Adipocyte (in vitro differentiated cells): ENCODE measurements at regions not wholly inside any gene's neighbourhood (a gene's known extent, or its start where the extent isn't known, plus 50 kb on each side); places are given as distances from the start of the nearest gene placed in this dataset.
A peak's percentile ranks its signal among the peaks of the same experiment; 100 is the strongest.

Experiments used
- DNase-seq: peaks from one replicate; pipeline ENCODE4 v3.0.0-alpha.2; 2015; ENCODE audit warnings: low read depth
- H3K27me3 ChIP-seq: replicated peaks from 2 replicates; pipeline ENCODE4 v1.7.0; 2013; ENCODE audit warnings: mild to moderate bottlenecking, low read length, moderate library complexity; ENCODE audit not compliant: control insufficient read depth, insufficient read depth
- H3K36me3 ChIP-seq: 2 replicates; pipeline ENCODE4 v1.7.0; 2013; ENCODE audit warnings: low read length, mild to moderate bottlenecking, moderate library complexity; ENCODE audit not compliant: control insufficient read depth, insufficient read depth, severe bottlenecking
- H3K4me1 ChIP-seq: 2 replicates; pipeline ENCODE4 v1.7.0; 2013; ENCODE audit warnings: mild to moderate bottlenecking, low read length, moderate library complexity; ENCODE audit not compliant: control insufficient read depth, insufficient read depth
- H3K4me3 ChIP-seq: 2 replicates; pipeline ENCODE4 v1.7.0; 2013; ENCODE audit warnings: mild to moderate bottlenecking, low read length, moderate library complexity
- H3K9ac ChIP-seq: 2 replicates; pipeline ENCODE4 v1.7.0; 2013; ENCODE audit warnings: mild to moderate bottlenecking, low read length, moderate library complexity
- H3K9me3 ChIP-seq: 2 replicates; pipeline ENCODE4 v1.7.0; 2013; ENCODE audit warnings: mild to moderate bottlenecking, low read length, moderate library complexity; ENCODE audit not compliant: control insufficient read depth

DNA sequence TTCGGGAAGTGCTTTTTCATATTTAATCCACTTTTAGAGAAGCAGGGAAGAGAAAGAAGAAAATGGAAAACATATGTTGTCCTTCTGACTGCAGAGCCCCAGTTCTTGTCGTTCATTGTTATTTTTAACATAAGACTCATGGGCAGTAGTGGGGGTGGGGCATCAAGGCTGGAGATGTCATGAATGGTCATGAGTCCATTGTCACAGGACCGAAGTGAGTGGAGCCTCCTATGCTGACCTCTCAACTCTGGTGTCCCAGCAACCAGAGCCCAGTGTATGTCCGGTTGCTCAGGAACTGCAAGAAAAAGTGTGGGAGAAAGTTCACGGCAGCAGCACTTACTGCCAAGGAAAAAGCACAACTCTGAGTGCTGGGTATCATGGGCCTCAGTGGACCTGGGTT is 108.6 kb downstream of the BANF2 start:
- DNase-seq, result peak; percentile 75
- Histone ChIP-seq H3K4me3 (no peak overlapping the region), H3K4me1 (peaks cover 47% of the 10 kb centered on the region), H3K9me3 (no peaks in the 10 kb centered on the region), H3K36me3 (no peaks in the 10 kb centered on the region), H3K9ac (peak overlapping the region; percentile 63), H3K27me3 (no peaks in the 10 kb centered on the region)

GRCh38 chr20:17807651-17808050 is 107.9 kb downstream of the BANF2 start:
- Histone ChIP-seq H3K9me3 (no peaks in the 10 kb centered on the region), H3K4me1 (peaks cover 54% of the 10 kb centered on the region), H3K36me3 (no peaks in the 10 kb centered on the region), H3K9ac (peak overlapping the region; percentile 87), H3K27me3 (no peaks in the 10 kb centered on the region), H3K4me3 (no peak overlapping the region)
- DNase-seq, result peak; percentile 50

DNA sequence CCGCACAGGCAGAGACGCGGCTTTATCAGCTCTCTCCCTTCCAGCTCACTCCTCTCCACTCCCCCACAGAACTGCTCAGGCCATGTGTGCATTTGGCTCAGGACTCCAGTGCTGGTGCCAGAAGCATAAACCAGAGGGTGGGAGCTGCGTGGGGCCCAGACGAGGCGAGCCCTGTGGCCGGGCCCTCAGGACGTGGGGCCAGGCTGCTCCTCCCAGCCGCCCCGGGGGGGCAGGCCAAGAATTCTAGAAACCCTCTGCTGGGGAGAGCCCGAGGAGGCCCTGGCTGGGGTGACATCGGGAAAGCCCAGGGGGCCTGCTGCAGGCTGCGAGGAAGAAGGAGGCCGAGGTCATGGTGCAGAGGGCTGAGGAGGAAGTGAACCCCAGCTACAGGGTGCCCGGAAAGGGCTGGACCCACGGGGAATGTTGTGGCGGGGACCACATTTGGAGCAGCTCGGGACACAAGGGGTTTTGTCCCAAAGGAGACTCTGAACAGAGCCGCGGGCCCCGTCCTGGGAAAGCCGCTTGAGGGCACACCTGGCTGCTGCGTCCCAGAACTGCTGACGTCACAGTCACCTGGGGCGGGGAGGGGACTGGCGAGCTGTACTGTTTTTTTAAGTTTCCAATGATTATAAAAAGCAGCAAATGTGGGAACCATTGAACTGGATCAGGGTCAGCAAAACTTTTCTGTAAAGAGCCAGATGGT is 107.1 kb downstream of the BANF2 start:
- DNase-seq, result peak; percentile 86

GRCh38 chr20:17806107-17806506 is 106.3 kb downstream of the BANF2 start:
- no peak for DNase-seq
- H3K9ac ChIP-seq, result peak overlapping the region; percentile 87
- no peaks in the 10 kb centered on the region for H3K36me3 ChIP-seq
- no peaks in the 10 kb centered on the region for H3K9me3 ChIP-seq
- peaks cover 63% of the 10 kb centered on the region for H3K4me1 ChIP-seq
- H3K4me3 ChIP-seq, result peak overlapping the region; percentile 62
- no peaks in the 10 kb centered on the region for H3K27me3 ChIP-seq

More for the DNA sequence above, 107.1 kb downstream of the BANF2 start:
- Histone ChIP-seq H3K4me1 (peaks cover 62% of the 10 kb centered on the region), H3K27me3 (no peaks in the 10 kb centered on the region), H3K4me3 (peak overlapping the region; percentile 62), H3K9ac (peak overlapping the region; percentile 87), H3K9me3 (no peaks in the 10 kb centered on the region), H3K36me3 (no peaks in the 10 kb centered on the region)

DNA sequence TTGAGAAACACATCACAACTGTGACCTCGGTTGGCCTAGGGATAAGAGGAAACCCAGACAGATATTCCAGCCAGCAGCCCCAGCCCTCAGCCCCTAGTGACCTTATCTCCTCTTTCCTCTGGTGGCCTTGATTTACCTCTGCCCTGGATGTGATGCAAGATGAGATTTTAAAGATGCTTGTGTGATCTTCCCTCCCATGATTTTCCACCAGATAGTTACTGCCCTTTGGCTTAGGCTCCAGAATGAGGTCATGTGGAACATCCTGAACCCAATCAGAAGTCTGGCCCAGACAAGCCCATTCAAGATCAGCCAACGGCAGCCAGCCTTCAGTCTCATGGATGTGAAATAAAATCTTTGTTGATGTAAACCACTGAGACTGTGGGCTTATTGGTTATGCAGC is 104.0 kb downstream of the BANF2 start:
- H3K4me1 ChIP-seq, result peaks cover 51% of the 10 kb centered on the region
- no peak overlapping the region for H3K4me3 ChIP-seq
- no peaks in the 10 kb centered on the region for H3K36me3 ChIP-seq
- no peaks in the 10 kb centered on the region for H3K27me3 ChIP-seq
- DNase-seq, result no peak
- H3K9ac ChIP-seq, result no peak overlapping the region
- H3K9me3 ChIP-seq, result peaks cover 4% of the 10 kb centered on the region

DNA sequence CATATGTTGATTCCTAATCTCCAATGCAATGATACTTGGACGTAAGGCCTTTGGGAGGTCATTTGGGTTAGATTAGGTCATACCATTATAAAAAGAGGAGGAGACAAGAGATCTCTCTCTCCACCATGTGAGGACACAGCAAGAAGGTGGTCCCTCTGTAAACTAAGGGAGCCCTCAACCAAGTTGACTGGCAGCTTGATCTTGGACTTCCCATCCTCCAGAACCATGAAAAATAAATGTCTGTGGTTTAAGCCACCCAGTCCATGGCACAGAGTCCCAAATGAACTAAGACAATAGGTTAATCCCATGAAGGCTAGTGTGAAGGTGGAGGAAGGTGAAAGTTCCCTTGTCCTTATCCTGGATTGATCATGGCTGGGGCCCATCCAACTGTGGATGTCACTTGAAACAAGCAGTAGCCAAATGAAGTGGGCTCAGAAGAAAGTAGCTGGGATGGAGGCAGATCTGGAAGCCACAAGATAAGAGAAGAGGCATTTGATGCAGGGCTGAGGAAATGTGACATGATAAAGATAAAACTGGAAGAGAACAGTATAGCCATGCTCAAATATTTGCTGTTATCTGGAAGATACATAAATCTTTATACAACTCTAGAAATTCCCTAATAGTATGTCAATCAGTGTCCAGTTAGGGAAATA is 99.9 kb downstream of the BANF2 start:
- Histone ChIP-seq H3K36me3 (no peaks in the 10 kb centered on the region), H3K9ac (no peak overlapping the region), H3K9me3 (peaks cover 4% of the 10 kb centered on the region), H3K4me1 (peaks cover 38% of the 10 kb centered on the region), H3K4me3 (no peak overlapping the region), H3K27me3 (peaks cover 4% of the 10 kb centered on the region)
- DNase-seq, result no peak

DNA sequence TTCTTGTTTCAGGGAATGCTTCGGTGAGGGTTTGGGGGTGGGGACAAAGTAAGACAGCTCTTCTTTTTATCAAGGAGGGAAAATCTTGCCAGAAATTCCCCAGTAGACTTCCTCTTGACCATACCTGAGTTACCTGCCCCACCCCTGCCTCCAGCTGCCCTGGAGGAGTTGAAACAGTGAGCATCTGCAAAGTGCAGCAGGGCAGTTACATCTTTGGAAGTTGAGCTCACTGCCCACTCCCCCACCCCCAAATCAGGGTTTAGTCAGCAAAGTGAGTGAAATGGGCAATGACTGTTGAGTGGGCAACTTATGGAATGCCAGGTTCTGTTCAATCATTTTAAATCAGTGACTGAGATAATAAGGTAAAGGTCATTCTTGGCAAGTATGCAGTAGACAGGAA is 98.8 kb downstream of the BANF2 start:
- H3K36me3 ChIP-seq, result no peaks in the 10 kb centered on the region
- H3K4me1 ChIP-seq, result peaks cover 34% of the 10 kb centered on the region
- DNase-seq, result no peak
- no peak overlapping the region for H3K9ac ChIP-seq
- H3K27me3 ChIP-seq, result peaks cover 4% of the 10 kb centered on the region
- no peak overlapping the region for H3K4me3 ChIP-seq
- H3K9me3 ChIP-seq, result peaks cover 4% of the 10 kb centered on the region

DNA sequence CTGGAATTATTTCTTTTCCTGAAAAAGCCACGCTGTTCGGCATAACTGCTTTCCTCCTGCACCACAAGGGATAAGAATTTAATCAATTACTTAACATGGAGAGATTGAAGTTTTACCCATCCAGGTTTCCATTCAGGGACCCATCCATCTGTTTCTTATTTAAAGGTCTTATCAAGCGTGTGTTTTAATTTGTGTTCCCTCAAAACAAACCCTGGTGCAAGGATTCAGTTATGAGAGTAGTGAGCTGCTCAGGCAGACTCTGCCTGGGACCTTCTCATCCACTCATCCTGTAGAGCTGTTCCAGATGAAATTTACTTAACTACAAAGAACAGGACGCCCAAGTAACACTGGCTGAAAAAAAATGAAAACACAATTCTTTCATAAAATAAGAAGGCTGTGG is 97.8 kb downstream of the BANF2 start:
- Histone ChIP-seq H3K27me3 (peaks cover 4% of the 10 kb centered on the region), H3K36me3 (no peaks in the 10 kb centered on the region), H3K4me1 (peaks cover 24% of the 10 kb centered on the region), H3K4me3 (no peak overlapping the region), H3K9ac (no peak overlapping the region), H3K9me3 (peaks cover 4% of the 10 kb centered on the region)
- no peak for DNase-seq

DNA sequence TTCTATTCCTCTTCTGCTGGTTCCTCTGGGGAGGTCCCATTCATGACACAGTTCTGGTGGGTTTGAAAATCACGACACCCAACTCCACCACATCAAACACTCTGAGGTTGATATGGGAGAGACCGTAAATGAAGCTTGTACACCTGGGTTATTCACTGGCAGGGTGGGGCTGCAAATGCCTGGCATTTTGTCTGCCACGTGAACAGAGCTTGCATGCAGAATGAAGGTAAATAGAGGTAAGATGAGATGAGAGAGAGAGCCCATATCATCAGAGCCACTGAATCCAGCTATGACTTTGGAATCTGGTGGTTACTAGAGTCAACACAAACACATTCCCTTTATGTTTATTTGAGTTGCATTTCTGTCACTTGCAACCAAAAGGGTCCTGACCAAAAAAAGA is 97.4 kb downstream of the BANF2 start:
- no peak for DNase-seq
- no peak overlapping the region for H3K9ac ChIP-seq
- H3K27me3 ChIP-seq, result peaks cover 5% of the 10 kb centered on the region
- H3K9me3 ChIP-seq, result peaks cover 4% of the 10 kb centered on the region
- peaks cover 20% of the 10 kb centered on the region for H3K4me1 ChIP-seq
- no peak overlapping the region for H3K4me3 ChIP-seq
- no peaks in the 10 kb centered on the region for H3K36me3 ChIP-seq

- Histone ChIP-seq H3K4me3 (no peak overlapping the region), H3K9ac (no peak overlapping the region), H3K4me1 (peaks cover 16% of the 10 kb centered on the region), H3K27me3 (peaks cover 15% of the 10 kb centered on the region), H3K9me3 (peaks cover 4% of the 10 kb centered on the region), H3K36me3 (no peaks in the 10 kb centered on the region)
- peak; percentile 91 for DNase-seq
Measured at GRCh38 chr20:17796091-17796563, 96.4 kb downstream of the BANF2 start.

- Histone ChIP-seq H3K36me3 (no peaks in the 10 kb centered on the region), H3K9me3 (peaks cover 4% of the 10 kb centered on the region), H3K9ac (no peak overlapping the region), H3K27me3 (peaks cover 15% of the 10 kb centered on the region), H3K4me3 (no peak overlapping the region), H3K4me1 (peaks cover 16% of the 10 kb centered on the region)
- peak; percentile 20 for DNase-seq
Measured at GRCh38 chr20:17795501-17796071, 95.8 kb downstream of the BANF2 start.
